ENCODE measurements at regions not wholly inside any gene's neighbourhood (a gene's known extent, or its start where the extent isn't known, plus 50 kb on each side); places are given as distances from the start of the nearest gene placed in this dataset.

DNA sequence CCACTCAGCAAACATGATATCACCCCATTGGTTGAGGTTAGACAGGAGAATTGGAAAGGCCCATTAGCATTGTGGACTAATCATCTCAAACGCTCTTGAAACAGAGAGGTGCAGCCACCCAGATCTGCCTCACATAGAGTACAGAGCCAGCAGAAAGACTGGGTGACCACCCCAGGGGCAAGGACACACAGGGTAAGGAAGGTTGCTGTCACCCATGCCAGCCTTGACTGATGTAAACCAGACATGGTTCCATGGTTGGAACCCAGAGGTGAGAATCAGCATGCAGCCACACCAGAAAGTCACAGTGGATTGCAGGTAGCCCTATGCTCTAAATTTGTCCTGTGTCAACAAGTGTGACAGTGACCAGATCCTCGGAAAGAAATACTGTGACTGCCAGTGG, 1268.8 kb downstream of the EFNB2 start:
- no peak for DNase-seq

DNA sequence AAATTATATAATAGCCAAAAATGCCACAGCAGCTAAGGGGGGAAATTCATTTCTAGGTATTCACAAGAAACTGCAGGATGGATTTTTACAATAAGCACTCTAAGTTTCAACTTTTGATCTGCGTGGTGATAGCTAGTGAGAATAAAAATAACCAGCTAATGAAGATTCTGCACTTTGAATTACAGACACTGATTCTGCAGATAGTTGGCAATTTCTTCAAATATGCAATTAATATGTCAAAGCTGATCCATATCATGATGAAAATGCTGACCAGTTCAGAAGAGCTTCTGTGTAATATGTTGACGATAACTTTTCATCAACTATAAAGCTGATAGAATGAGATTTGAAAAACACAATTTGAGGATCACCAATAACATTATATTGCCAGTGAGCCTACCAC, 1272.9 kb downstream of the EFNB2 start:
- no peak for DNase-seq

DNA sequence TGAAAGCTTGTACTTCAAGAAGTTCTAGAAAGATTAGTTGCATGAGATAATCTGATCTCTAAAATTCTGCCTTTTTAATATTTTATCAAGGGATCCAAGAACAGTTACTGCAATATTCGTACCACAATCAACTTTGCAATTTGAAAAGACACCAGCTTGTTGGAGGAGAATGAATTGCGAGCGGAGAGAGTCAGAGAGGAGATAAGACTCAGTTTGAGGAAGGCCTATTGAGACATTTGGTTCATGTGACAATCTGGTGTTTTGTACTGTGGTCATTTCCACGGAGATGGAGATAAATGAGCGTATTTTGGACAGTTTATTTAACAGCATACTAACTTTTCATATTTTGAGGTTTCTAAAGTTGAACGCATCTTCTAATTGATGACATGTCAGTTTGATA, 1276.0 kb downstream of the EFNB2 start:
- DNase-seq: no peak

DNA sequence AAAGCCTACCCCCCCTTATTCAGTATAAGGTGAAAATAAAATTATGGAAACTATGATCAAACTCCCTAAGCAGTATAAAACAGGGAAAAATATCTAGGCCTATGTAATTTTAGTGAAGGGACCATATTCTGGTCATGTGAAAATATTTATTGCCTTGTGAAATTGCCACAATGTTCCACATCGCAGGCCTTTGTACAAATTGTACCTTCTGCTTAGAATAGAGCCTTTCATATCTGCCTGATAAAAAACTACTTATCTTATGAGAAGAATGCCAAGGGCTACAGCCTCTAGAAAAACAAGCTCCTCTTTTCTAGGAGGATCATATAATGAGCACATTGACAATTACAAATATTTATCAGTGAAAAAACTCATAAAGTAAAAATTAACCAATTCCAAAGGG, 1280.0 kb downstream of the EFNB2 start:
- DNase-seq: no peak

DNA sequence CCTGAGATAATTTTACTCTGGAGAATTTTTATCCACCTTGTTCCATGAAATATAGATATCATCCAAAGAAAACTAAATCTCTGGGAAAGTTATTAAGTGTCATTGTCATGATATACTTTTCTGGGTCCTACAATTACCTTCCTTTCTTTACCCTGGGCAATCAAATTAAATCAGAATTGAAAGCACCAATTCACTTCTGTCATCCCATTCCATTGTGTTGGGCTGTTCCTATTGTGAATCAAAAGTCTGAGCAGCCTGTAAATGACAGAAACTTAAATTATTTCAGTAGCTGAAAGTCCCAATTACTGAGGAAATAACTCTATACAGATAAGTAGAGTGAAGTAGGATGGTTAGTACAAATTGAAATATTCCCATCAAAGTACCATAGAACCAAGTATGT, 1284.2 kb downstream of the EFNB2 start:
- no peak for DNase-seq

DNA sequence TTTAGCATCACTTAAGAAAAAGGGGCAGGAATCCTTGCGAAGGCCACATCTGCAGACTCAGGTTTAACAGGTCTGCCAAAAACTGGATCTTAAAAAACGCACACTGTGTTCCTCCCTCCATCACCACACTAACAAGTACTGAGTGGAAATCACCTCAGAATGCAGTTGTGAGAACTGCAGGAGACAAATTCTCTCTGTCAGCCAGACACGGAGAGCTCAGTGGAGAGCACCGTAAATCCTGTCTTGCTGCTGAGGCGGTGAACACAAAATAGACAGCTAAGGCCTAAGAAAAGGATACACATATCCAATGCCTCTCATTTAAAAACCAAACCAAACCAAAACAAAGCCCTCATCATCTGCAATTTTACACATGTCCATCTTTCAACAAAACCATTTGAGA, 1287.6 kb downstream of the EFNB2 start:
- DNase-seq: no peak

DNA sequence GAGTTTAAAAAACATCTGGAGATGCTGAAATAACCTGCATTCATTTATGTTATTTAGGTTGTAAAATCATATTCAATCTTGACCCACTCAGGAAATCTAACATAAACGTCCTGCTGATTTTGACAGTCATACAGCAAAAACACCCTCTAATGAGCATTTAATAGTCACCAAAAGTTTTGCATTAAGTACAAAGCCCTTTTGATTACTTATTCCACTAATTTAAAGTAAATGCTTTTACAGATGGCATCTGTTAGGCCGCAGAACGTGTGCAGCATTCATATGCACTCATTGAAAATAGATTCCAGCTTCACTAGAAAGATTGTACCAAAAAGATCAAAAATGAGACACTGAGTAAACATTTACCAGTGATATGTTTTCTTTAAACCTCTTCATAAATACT, 1295.1 kb downstream of the EFNB2 start:
- DNase-seq: no peak

DNA sequence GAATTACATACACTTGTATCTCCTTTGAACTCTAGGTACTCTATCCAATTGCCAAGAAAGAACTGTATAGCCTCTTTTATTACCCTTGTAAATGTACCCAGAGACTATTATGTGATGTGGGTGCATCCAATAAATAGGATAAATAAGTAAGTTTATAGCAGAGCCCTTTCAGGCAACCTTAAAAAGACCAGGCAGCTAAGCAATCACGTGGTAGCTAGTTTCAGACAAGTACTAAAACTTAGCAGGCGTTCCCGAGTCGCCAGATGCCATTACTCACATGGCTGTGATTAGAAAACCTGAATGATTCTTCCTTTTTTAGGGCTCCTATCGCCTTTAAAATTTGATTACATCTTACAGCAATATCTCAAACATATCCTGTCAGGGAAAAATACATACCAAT, 1303.0 kb downstream of the EFNB2 start:
- DNase-seq: no peak

DNA sequence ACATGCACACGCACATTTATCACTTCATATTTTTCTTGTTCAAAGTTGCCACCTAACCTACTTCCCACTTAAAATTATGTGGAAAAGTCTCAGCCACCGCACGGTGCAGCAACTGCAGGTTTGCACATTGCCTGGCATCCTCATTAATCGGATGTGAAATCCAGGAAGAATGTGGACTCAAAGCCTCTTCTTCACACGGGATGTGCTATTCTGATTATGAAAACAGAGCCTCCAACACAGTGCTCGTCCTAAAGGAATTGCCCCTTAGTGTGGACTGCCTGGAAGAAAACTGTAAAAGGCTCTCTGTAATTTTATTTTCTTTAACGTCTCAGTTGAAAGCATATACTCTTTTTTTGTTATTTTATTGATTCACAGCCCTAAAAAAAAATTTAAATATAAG, 1303.5 kb downstream of the EFNB2 start:
- DNase-seq: no peak

DNA sequence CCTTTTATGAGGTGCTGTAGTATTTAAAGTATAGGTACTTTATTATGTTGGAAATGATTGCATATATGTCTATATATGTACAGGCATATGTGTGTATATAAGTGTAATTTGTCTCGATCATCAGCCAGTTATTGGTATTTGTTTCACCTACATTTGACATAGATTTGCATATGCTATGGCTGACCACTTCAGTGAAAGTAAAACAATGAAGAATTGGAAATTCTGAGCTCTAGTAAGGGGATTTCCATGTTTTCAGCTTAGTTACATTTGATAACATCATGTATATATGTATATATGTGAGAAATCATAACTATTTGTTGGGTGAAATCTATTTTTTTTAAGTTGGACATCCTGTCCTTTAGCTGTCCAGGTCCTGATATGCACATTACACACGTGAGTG, 1303.9 kb downstream of the EFNB2 start:
- no peak for DNase-seq

DNA sequence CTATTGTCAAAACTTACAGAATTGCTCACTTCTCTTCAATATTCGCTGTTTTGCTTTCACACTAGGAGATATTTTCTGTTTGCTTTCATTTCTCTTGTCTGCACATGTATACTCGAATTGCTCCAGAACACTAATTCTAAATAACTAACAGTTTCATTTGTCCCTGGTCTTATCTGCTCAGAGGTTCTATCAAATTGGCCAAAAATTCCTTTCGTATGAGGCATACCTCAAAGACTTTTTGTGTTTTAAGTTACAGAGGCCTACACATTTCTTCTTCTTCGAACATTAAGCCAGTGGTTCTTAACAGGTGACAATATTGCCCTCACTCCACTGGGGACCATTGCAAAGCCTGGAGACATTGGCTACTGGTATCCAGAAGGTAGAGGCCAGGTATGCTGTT, 1314.6 kb downstream of the EFNB2 start:
- no peak for DNase-seq

DNA sequence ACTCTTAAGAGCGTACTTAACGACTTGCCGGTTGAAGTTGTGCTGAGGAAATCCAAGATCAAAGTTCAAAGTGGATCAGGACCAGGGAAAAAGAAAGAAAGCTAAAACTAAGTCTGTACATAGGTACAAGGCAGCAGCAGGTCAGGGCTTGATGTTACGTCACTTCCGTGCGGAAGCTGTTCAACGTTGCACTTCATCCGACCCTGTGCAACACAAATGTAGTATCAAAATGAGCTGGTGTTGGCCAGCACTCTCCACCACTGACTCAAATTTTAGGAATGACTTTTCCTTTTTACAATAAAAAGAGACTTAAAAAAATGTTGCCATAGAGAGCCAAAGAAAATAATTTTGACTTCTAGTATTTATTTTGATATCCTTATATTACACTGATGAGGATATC, 1315.4 kb downstream of the EFNB2 start:
- no peak for DNase-seq

DNA sequence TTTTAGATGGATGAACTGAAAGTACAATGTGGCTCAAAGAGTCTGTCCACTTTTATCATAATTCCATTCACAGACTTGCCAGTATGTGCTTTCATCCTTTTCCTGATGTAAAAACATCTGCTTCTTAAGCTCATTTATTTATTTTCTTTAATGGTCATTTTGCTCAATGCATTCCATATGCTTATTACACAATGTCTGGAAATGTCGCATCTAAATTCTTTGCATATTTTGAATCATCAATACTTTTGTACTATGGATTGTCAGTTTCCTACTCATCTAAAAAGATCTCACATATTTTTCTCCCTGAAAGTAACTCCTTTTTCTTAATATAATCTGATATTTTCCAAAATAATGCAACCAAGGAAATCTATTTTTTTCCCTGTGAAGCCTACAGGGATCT, 1315.8 kb downstream of the EFNB2 start:
- no peak for DNase-seq

DNA sequence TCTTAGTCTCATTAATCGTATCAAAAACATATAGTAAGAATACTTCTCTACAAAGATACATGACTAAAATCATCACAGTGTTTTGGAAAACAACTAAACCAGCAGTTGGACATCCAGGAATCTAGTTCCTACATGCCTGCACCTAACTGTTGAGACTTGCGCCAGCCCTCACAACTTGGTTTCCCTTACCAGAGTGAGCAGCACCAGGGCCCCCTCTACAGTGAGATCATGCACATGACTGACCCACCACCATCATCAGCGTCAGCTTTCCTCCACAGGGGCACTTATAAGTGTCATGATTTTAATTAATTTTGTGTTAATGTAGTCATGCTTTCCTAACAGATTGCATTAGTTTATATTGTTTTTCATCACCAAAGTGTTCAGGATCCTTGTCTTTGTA, 1322.0 kb downstream of the EFNB2 start:
- DNase-seq: no peak

DNA sequence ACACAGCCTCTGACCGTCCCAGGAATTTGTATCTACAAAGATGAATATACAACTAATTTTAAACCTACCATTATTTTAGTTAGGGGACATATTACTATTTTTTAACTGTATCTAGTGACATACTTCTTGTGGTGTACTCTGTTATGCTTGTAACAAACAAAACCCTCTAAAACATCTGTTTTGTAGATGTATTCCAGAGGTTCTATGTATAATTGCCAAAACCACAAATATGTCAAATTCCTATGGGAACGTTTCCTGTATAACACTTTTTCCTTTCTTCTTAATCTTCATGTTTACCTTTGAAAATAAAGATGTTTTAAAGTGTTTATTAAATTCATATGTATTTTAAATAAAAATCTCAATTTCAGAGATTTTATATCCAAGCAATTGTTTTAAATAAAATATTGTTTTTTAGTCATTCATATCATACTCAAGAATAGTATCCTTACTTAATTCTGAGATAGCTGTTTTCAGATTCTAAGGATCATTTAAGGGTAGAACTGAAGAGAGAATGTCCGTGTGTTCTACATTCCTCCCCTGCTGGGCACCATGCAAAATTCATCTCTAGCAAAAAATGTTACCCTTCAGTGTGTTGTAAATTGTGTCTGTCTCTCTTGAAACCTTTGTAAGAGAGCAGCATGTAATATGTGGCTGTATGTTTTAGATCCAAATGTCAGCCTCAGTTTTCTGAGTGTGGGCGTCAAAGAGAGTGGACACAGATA, 1327.7 kb downstream of the EFNB2 start:
- no peak for DNase-seq

DNA sequence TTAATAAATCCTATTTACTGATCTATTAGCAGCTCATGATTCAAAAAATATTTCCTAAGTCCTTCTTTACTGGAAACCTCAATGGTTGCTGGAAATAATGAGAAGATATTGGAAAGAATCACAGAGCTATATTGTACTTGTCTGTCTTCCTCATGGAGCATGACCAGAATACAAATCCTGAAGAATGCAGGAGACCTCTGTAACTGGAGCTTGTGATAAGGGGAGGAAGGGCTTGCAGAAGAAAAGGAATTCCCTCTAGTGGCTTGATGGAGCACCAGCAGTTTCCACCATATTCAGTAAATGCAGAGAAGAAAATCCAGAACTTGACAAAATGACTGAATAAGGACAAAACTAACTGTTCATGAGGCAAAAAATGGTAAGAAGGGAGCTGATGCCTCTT, 1333.1 kb downstream of the EFNB2 start:
- no peak for DNase-seq

DNA sequence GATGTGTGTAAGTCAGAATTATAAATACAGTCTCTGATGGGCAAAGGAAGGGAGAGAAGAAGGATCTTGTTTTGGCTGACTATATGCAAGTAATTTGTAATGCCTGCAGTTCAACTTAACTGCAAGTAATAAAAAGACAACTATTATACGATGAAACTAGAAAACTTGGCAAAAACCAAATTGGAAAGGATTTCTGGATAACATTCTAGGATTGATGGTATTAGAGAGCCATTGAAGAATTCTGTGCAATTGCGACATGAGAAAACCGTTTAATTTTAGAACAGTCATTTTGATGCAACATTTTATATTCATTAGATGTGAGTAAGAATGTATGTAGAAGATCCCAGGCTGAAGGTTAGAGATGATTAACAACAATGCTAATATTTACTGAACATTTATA, 1334.1 kb downstream of the EFNB2 start:
- DNase-seq: no peak

DNA sequence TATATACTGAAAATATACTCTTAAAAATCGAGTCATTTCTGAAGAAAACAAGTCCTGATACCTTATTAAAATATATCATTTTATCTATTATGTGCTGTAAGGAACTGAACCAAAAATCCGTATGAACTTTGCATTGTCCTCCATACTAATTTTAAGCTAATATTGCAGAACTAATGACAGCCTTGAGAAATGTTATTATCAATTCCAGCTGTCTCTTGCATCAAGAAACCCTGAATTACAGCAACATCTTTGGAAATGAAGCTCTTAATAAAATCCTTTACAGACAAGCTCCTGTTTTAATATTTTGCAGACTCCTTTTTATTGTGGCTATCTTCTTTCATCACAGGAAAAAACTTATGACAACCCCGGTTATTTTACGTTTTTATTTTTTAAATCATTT, 1335.3 kb downstream of the EFNB2 start:
- no peak for DNase-seq

DNA sequence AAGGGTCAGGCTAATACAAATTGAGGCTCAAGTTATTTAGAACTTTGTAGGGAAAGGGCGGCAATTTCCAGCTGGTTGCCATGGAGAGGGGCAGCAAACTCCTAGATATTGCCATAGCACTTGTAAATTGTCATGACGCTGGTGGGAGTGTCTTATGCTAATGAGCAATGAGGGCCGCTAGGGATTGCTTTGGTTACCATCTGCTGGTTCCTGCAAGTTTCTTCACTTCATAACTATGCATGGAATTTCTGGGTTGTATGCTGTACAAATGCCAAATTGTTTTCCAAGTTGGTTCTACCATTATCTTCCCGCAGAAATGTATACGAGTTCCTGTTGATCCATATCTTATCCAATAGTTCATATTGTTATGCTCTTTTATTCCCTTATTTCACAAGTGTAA, 1339.4 kb downstream of the EFNB2 start:
- no peak for DNase-seq

DNA sequence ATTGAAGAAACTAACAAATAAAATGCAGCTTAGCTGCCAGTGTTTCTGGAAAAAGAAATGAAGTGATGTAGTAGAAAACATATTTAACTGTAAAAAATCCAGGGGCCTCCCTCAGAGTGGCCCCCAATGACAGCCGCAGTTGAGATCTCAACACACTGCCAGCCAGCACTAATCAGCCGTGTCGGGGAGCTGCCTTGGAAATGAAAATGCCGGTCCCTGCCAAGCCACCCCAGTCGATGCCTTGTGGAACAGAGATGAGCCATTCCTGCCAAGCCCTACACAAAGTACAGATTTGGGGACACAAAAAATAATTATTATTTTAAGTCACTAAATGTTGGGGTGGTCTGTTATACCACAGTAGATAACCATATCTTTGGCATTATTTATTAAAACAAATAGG, 1342.4 kb downstream of the EFNB2 start:
- no peak for DNase-seq

DNA sequence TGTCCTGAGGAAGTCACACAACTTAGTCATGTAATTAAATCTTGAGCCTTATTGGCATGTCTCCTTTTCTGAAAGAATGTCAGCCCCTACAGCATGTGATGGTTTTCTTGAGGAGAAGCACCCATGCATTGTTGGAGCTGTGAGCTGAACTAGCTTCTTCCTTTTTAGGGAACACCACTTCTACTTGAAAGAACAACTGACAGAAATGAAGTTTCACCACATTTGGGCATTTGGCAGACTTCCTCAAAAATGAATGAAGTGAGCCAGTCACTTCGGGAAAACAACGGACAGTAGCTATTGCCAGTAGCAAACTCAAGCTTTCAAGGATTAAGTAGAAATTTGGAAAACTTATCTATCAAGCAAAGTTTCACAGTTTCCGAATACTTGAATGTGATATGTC, 1351.3 kb downstream of the EFNB2 start:
- no peak for DNase-seq

DNA sequence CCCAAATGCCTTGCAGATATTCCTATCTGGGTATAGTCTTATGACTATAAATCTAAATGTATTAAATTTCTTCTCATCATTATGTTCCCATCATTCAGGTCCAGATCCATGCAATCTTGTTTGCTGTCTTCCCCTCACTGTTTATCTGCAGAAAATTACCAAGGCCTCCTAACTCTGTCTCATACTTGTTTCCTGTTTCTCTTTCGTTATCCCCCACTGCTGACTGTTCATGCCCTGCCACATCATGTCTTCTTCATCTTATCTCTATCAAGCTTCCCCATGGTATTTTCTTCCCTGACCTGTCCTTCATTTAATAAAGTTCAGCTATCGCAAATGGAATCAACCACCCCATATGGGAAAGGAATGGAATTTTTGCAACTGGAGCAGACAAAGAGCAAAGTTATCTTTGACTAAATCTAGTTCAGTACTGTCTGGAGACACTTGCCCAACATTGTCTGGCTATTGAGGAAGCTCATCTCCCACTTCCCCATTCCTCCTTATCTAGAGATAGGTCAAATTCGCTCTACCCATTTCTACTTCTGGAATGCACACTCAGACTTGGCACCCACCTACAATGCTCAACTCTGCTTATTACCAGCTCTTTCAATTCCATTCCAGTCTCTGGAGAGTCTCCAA, 1358.1 kb downstream of the EFNB2 start:
- peak; percentile 12 for DNase-seq

DNA sequence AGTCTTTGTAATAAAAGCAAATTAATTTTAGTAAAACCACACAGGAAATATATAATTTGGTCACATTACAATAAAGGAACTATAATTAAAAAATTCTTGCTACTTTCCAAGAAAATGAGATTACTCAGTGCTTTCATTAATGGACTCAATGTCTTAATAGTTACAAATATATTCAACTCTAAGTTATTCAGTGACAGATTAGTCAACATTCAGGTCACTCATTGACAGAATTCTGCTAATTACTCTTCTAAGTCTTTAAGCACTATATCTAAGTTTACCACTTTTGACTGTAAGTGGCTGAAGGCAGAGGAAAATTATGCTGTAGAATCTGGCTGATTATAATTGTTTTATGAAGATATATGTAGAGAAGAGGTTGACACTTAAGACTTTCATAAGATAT, 1365.0 kb downstream of the EFNB2 start:
- no peak for DNase-seq

DNA sequence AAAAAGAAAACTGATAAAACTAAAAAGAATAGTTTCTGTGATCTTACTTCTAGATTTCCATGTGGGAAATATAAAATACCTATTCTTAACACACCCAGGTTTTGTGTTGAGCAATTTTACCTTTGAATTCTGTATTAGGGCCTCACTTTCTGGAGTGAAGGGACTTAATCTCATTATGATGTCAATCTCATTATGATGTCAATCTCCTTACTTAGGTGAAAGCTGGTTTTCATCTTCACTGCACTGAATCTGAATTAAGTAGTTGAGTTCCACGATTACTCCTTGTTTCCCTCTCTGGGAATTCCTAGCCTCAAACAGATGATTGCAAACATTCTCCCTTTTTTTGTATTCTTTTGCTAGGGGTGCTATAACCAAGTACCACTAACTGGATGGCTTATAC, 1367.2 kb downstream of the EFNB2 start:
- DNase-seq: no peak

DNA sequence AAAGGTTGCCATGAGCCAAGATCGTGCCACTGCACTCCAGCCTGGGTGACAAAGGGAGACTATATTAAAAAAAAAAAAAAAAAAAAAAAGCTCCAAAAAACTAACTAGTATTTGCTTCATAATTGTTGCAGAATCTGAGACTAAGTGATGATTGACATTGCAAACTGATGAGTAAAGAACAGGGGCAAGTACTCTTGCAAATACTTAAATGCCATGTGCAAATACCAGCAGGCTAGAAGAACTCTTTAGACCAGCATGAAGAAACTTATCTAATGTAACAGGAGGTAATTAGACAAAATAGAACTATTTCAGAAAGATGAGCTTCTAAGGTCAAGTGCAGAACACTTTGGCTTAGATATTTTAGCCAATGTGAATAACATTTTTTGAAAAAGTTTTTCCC, 1368.1 kb downstream of the EFNB2 start:
- DNase-seq: no peak
